ENCODE measurements at regions not wholly inside any gene's neighbourhood (a gene's known extent, or its start where the extent isn't known, plus 50 kb on each side); places are given as distances from the start of the nearest gene placed in this dataset.

GRCh38 chr17:79342376-79342775 lies 267.8 kb downstream of the ENGASE start:
- no peak overlapping the region for H3K4me3 ChIP-seq
- H3K27me3 ChIP-seq: no peaks in the 10 kb centered on the region
- DNase-seq (ENCODE audit: low spot score): no peak
- no peaks in the 10 kb centered on the region for H3K4me1 ChIP-seq
- no peaks in the 10 kb centered on the region for H3K36me3 ChIP-seq
- H3K27ac ChIP-seq: no peak overlapping the region
- no peak for TF ChIP-seq CTCF (IDR thresholded peaks at IDR 0.05)
- peaks cover 0 to 11% of the 10 kb centered on the region in 2 donors for H3K9me3 ChIP-seq

- no peak for DNase-seq (ENCODE audit: low spot score)
- Histone ChIP-seq H3K9me3 (peaks cover 0 to 11% of the 10 kb centered on the region in 2 donors), H3K27me3 (no peaks in the 10 kb centered on the region)
Observed at GRCh38 chr17:79341816-79342215, 267.2 kb downstream of the ENGASE start.

DNA sequence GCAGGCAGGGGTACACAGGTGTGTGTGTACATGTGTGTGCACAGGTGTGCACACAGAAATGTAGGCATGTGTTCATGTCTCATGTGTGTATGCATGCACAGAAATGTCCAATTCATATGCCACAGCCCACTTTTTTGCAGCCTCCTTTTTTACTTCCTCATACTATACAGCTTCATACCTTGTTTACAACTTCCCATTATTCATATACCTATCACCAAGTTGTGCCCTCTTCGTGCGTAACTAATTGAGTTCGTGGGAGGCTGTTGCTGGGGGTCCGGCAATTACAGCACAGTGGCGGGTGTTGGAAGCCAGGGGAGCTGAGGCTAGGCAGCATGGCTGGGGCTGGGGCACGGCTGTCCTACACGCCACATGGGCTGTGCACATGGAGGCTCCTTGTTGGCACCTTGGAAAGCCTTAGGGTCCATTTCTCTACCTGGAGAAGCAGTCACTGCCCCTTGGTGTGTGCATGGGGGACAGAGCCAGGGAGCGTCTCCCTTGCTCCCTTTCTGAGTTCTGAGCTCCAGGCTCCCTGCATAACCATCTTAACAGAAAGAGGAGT lies 266.7 kb downstream of the ENGASE start:
- Histone ChIP-seq H3K36me3 (no peaks in the 10 kb centered on the region), H3K27me3 (no peaks in the 10 kb centered on the region), H3K9me3 (peaks cover 0 to 11% of the 10 kb centered on the region in 2 donors), H3K27ac (no peak overlapping the region), H3K4me3 (no peak overlapping the region), H3K4me1 (no peaks in the 10 kb centered on the region)
- no peak for DNase-seq (ENCODE audit: low spot score)
- no peak for TF ChIP-seq CTCF (IDR thresholded peaks at IDR 0.05)

More at GRCh38 chr17:79341816-79342215, 267.2 kb downstream of the ENGASE start:
- no peak overlapping the region for H3K27ac ChIP-seq
- H3K4me3 ChIP-seq: no peak overlapping the region
- H3K36me3 ChIP-seq: no peaks in the 10 kb centered on the region
- no peaks in the 10 kb centered on the region for H3K4me1 ChIP-seq
- no peak for TF ChIP-seq CTCF (IDR thresholded peaks at IDR 0.05)

DNA sequence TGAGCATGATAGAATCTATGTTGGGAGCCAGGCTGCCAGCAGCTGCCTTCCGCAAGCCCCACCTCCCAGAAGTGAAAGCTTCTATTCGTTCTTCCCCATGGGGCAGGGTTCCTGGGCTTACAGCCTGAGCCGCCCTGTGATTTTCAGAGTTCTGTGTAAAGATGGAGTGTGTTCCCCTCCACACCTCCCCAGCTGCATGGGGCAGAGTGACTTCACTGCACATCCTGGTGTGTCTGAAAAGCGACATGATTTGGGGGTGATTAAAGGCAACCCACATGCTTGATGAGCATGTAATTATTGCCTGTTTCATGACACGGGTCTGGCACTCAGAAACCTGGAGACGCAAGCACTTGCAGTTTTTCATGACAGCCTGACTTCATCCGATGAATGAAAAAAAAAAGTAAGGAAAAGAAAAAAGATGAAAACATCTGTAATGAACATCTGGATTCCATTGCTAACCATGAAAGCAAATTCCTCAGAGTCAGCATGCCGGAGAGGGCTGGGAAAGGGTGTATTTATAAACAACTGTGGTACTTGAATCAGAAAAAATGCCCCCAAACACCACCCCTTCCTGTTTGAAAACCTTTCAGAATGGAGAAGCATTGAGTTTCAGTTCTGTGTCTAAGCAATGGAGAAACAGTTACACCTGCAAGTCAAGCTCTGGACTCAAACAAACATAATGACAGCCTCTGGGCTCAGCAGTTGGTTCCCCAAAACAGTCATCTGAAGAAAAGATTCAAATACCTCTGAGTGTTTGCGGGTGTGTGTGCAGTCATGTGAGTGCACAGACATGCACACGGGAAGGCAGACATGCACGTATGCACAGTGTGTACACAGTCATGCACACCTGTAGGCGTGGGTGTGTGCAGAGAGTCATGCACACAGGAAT lies 266.0 kb downstream of the ENGASE start:
- Histone ChIP-seq H3K4me1 (no peaks in the 10 kb centered on the region), H3K4me3 (no peak overlapping the region), H3K27ac (no peak overlapping the region), H3K27me3 (no peaks in the 10 kb centered on the region), H3K9me3 (peaks cover 0 to 11% of the 10 kb centered on the region in 2 donors), H3K36me3 (no peaks in the 10 kb centered on the region)
- DNase-seq (ENCODE audit: low spot score): no peak
- no peak for TF ChIP-seq CTCF (IDR thresholded peaks at IDR 0.05)

- no peak for DNase-seq (ENCODE audit: low spot score)
- no peaks in the 10 kb centered on the region for H3K27me3 ChIP-seq
Observed at GRCh38 chr17:79339321-79339720, 264.7 kb downstream of the ENGASE start.

More at GRCh38 chr17:79339321-79339720, 264.7 kb downstream of the ENGASE start:
- no peak for TF ChIP-seq CTCF (IDR thresholded peaks at IDR 0.05)
- Histone ChIP-seq H3K4me3 (no peak overlapping the region), H3K27ac (no peak overlapping the region), H3K36me3 (no peaks in the 10 kb centered on the region), H3K9me3 (no peaks in the 10 kb centered on the region), H3K4me1 (no peaks in the 10 kb centered on the region)
